NCI-H2029 (cell line): ENCODE measurements at regions not wholly inside any gene's neighbourhood (a gene's known extent, or its start where the extent isn't known, plus 50 kb on each side); places are given as distances from the start of the nearest gene placed in this dataset.
"Not testable (repeated sequence)": the region's sequence is repeated elsewhere in the genome, so short reads cannot be mapped to it uniquely, and the experiment has no call there.

Source experiments
- DNase-seq: peaks from one replicate; lab custom pipeline; 2025; lab: John Stamatoyannopoulos, UW

- no peak for DNase-seq
These were observed 113.9 kb upstream of the IMMP2L start for GRCh38 chr7:111676167-111676566.

GRCh38 chr7:111672901-111673300 is 110.6 kb upstream of the IMMP2L start:
- DNase-seq = no peak

- DNase-seq = no peak
These were observed 109.6 kb upstream of the IMMP2L start for GRCh38 chr7:111671927-111672326.

DNA sequence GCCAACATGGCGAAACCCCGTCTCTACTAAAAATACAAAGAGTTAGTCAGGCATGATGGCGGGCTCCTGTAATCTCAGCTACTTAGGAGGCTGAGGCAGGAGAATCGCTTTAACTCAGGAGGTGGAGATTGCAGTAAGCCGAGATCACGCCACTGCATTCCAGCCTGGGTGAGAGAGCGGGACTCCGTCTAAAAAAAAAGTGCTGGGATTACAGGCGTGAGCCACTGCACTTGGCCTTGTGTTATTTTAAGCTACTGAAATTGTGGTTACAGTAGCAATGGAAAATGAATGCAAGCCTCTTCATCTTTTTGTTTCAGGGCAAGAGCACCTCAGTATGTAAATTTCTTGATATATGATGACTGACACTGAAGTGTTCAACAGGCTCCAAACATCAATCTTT is 106.4 kb upstream of the IMMP2L start:
- no peak for DNase-seq

DNA sequence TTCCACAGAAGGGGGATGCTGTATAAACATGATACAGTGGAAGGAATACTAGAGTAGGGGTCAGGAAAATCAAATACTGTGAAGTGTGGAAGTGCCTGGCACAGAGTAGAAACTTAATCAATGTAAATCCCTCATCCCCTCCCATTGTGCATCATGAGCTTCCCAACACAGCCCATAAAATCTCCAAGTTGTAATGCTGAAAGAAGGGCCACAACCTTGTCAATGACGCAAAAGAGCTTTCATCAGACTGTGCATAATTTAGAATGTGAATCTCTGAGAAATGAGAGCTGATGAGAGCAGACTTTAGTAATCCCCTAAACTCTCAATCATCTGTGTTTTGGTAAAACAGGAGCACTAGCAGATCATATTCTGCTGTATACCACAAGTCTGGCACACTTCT is 105.2 kb upstream of the IMMP2L start:
- no peak for DNase-seq

- DNase-seq = no peak
These were observed 104.0 kb upstream of the IMMP2L start for GRCh38 chr7:111666260-111666659.

DNA sequence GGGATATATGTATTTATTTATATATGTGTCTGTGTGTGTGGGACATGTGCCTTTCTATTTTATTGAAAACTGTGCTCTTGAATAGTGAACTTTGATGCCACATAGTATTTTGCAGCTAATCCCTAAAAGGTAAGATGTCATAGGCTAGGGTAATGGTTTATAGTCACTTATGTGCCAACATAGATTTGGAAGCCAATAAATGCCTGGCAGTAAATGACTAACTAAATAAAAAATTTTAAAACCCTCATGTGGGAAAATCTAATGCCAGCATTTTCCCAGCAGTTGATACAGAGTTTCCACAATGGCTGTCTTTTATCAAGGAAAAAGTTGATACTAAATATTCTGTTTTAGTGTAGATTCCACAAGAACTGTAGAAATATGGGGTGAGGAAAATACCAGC is 101.5 kb upstream of the IMMP2L start:
- DNase-seq = no peak

GRCh38 chr7:111662386-111662785 is 100.1 kb upstream of the IMMP2L start:
- DNase-seq = no peak

GRCh38 chr7:111660478-111660877 is 98.2 kb upstream of the IMMP2L start:
- no peak for DNase-seq

GRCh38 chr7:111658546-111658945 is 96.3 kb upstream of the IMMP2L start:
- DNase-seq = no peak

DNA sequence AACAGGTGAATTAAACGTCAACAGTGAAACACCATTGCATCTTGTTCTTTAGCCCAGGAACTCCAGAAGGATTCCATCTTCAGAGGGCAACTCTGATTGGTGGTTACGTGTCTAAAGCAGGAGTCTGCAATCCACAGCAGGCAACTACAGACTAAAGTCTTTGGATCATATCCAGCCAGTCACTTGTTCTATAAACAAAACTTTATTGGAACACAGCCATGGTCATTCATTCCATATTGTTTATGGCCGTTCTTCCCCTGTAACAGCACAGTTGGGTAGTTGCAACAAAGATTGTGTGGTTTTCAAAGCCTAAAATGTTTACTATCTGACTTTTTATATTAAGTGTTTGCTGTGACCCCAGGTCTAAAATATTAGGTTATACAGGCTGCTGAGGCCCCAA is 94.7 kb upstream of the IMMP2L start:
- DNase-seq = no peak

DNA sequence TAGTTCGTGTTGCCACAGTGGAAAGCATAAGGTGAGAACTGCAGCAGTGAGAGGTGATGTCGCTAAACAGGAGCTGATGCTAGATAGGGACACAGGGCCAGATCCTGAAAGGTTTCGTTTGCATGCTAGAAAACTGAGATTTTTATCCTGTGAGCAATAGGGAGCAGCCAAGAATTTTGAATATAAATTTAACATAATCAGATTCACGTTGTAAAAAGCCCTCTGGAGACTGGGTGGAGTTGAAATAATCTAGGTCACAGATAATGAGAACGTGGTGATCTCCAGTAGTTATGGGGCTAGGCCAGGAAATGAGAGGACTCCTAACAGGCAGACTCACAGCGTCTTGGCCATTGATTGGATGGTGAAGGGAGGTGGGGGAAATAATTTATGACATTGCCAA is 92.1 kb upstream of the IMMP2L start:
- DNase-seq = no peak

DNA sequence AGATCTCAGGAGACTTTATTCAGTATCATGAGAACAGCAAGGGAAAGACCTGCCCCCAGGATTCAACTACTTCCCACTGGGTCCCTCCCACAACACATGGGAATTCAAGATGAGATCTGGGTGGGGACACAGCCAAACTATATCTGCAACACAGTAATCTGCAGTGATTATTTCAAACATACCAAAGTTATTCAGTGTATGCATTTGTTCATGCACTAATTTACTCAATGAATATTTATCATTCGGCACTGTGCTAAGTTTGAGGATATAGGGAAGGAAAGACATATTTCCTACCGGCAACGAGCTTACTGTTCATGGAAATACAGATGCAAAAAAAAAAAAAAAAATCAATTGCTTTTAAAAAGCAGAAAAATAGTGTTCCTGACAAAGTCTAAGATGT is 91.6 kb upstream of the IMMP2L start:
- no peak for DNase-seq

DNA sequence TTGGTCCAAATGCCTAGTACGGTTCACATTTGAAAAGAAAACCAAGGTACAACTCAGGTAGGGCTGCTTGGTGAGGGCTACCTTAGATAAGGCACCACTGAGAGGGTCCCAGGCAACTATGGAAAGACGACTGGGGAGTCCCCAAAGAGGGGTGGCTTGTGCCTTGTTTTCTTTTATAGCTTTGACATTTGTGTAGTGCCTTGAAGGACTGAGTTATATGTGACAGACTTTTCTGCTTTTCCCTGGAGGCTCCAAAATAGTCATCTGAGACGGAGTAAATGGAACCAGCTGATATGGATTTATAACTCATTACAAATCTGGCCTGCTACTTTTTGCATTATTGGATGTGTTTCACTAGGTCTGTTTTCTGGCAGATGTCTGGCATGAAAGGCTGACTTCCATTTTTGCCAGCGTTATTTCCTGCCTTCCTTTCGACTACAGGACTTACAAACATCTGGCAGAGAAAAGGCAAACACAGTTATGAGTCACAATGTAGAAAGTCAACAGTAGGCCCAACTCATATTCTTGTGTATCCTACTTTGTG is 88.2 kb upstream of the IMMP2L start:
- peak; percentile 8 for DNase-seq

DNA sequence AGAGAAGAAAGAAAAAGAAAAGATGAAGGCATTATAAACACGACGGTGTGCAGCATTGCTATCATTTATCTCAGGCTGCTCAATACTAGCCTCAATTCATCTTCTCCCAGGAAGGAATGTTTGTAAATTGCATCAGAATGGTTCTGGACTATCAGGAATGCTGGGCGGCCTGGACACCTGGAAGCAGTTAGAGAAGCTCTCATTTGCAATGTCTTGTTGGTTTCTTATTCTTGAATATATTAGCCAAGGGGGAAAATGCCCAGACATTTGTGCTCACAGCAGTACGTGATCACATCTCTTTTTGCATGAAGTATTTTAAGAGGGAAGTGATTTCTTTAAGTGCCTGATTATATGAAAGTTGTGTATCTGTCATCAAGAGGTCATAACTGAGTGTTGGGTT is 85.6 kb upstream of the IMMP2L start:
- no peak for DNase-seq

- DNase-seq = not testable (repeated sequence)
These were observed 82.3 kb upstream of the IMMP2L start for GRCh38 chr7:111644595-111644994.

GRCh38 chr7:111642373-111642772 is 80.1 kb upstream of the IMMP2L start:
- DNase-seq = no peak

DNA sequence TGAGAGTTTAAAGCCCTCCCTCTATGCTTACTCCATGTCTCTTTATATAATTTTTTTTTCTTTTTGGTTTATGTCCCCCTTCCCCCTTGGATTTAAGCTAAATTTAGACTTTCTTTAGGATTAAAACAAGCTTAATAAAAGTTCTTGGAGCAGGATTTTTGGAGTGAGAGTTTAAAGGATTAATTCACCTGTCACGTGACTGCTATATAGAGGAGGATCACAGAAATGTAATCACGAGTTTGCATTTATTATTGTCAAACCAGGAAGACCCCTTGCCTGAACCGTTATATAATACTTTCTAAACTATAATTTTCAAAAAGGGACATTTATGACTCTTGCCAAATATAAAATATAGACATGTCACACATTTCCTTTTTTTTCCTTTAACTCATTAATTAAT is 78.1 kb upstream of the IMMP2L start:
- DNase-seq = no peak

GRCh38 chr7:111639934-111640333 is 77.6 kb upstream of the IMMP2L start:
- DNase-seq = no peak

DNA sequence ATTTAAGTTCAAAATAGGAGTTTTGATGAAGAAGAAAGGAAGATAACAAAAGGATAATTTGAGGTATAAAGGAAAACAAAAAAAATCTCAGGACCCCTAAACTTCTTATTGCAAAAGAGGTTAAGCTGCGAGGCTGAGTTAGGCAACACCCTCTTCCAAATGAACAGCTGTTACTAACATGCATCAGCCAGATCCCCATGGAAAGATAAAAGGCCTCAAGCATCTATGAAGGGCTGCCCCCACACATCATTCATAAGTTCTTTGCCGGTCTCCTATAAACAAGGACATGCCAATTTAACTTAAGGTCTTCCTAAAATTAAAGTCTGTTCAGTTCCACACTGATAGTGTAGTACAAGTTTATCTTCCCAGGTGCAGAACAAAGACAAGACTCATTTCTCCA is 75.8 kb upstream of the IMMP2L start:
- no peak for DNase-seq

DNA sequence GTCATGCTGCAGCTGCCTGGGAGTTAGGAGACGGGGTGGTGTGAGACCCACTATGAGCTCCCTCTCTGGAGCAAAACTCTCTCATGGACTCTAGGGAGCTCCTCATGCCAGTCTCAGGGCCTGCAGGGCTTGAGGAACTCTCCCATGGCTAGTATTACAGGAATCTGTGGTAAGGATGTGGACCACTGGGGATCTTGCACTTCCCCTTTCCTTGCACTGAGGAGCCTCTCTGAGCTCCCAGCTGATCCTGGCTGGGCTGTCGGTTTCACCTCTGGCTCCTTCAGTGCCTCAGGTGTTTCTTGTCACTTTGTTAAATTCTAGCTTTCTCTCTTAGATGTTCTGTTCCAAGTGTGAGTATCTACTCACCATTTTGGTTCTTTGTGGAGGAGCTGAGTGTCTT is 71.6 kb upstream of the IMMP2L start:
- no peak for DNase-seq

DNA sequence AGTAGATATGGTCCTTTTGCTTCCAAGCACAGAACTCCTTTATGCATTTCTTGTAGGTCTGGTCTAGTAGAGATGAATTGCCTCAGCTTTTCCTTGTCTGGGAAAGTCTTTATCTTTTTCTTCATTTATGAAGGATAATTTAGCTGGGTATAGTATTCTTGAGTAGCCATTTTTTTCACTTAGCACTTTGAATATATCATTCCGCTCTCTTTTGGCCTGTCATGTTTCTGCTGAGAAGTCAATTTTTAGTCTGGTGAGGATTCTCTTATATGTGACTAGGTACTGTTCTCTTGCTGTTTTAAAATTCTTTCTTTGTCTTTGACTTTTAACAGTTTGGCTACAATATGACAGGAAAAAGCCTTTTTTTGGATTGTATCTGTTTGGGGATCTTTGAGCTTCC is 68.6 kb upstream of the IMMP2L start:
- no peak for DNase-seq

DNA sequence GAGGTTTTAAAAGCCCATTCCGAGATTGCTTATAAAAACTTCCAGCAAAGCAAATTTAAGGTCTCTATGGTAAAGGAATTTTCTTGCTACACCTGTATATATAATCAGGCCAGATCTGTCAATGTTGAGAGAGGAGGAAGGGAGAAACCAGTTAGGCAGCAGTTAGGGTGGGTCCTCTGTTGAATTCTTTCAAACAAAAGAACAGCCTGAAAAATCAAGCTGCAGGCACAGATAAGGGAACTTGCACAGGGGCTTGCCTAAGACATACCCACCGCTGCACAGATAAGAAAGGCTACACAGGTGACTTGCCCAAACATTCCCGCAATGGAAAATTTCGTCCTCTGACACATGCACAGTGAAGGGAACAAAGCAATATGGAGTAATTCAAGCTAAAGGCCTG is 59.8 kb upstream of the IMMP2L start:
- DNase-seq = no peak
